B cell (primary cell): ENCODE measurements at regions not wholly inside any gene's neighbourhood (a gene's known extent, or its start where the extent isn't known, plus 50 kb on each side); places are given as distances from the start of the nearest gene placed in this dataset.

Experiments
- ATAC-seq: fragments of 200-7000 bp; cut with Tn5 transposase; one replicate; pipeline ENCODE4 v1.10.0; 2021; ENCODE audit warnings: low read depth, mild to moderate bottlenecking, moderate number of reproducible peaks, moderate library complexity
- CTCF ChIA-PET: fragments of 350-600 bp; sonication (Branson Sonifier 250); formaldehyde crosslinking; loops from one replicate; lab custom pipeline; 2021; ENCODE audit warnings: antibody characterized with exemption, inconsistent platforms; lab: Charles Lee
- POLR2A ChIA-PET: fragments of 350-600 bp; sonication (Branson Sonifier 250); formaldehyde crosslinking; loops from one replicate; lab custom pipeline; 2021; ENCODE audit warnings: antibody characterized with exemption; lab: Charles Lee
- DNase-seq: peaks from one replicate; pipeline ENCODE4 v3.0.0; 2013
- H2AFZ ChIP-seq: 2 replicates; pipeline ENCODE4 v1.6.1; 2012; ENCODE audit warnings: mild to moderate bottlenecking, low read depth, low read length; ENCODE audit not compliant: insufficient read depth, poor library complexity, severe bottlenecking
- H3K27ac ChIP-seq, 2 donors: 1 replicate in 1 of 2; 2 replicates in 1 of 2; pipeline ENCODE4 v1.5.1; 2012 to 2013; ENCODE audit warnings: low read length in 2 of 2, mild to moderate bottlenecking in 2 of 2, moderate library complexity in 1 of 2
- H3K27me3 ChIP-seq, 4 experiments: fragments of 200-600 bp in 1 of 4; sonication (generic) in 1 of 4; replicated peaks in 1 of 4; 1 replicate in 2 of 4; 2 replicates in 2 of 4; pipeline versions ENCODE4 v1.6.1 to v1.7.0; 2013 to 2016; ENCODE audit warnings: low read length in 3 of 4, mild to moderate bottlenecking in 2 of 4, mixed read lengths in 1 of 4, moderate library complexity in 1 of 4; ENCODE audit not compliant: insufficient read depth in 4 of 4, control insufficient read depth in 3 of 4; ENCODE audit errors: control extremely low read depth in 1 of 4
- H3K36me3 ChIP-seq, 2 experiments: replicated peaks in 1 of 2; 1 replicate in 1 of 2; 2 replicates in 1 of 2; pipeline versions ENCODE4 v1.6.1 to v1.7.1; 2013; ENCODE audit warnings: low read length in 1 of 2; ENCODE audit not compliant: insufficient read depth in 2 of 2, control insufficient read depth in 1 of 2; ENCODE audit errors: control extremely low read depth in 1 of 2, extremely low read depth in 1 of 2
- H3K4me1 ChIP-seq, 2 donors: fragments of 200-600 bp in 1 of 2; sonication (generic) in 1 of 2; 1 replicate in 1 of 2; 2 replicates in 1 of 2; pipeline versions ENCODE4 v1.5.1 to v1.6.1; 2013 to 2017; ENCODE audit warnings: low read length in 2 of 2; ENCODE audit not compliant: control insufficient read depth in 2 of 2, insufficient read depth in 2 of 2
- H3K4me2 ChIP-seq: replicated peaks from 2 replicates; pipeline ENCODE3; 2012; ENCODE audit warnings: mild to moderate bottlenecking, low read depth, low read length; ENCODE audit not compliant: poor library complexity, severe bottlenecking
- H3K4me3 ChIP-seq, 5 experiments: fragments of 200-600 bp in 1 of 5; sonication (generic) in 1 of 5; 1 replicate in 3 of 5; 2 replicates in 2 of 5; pipeline versions ENCODE4 v1.5.1 to v1.7.0; 2011 to 2016; ENCODE audit warnings: low read length in 4 of 5, mild to moderate bottlenecking in 4 of 5, low read depth in 2 of 5, control low read depth in 1 of 5, moderate library complexity in 1 of 5; ENCODE audit not compliant: insufficient read depth in 1 of 5; ENCODE audit errors: control extremely low read depth in 1 of 5, extremely low read depth in 1 of 5
- H3K79me2 ChIP-seq: fragments of 200-600 bp; sonication (generic); one replicate; pipeline ENCODE4 v1.6.0; 2016; ENCODE audit warnings: low read length; ENCODE audit not compliant: control insufficient read depth, insufficient read depth
- H3K9ac ChIP-seq: fragments of 200-600 bp; sonication (generic); 2 replicates; pipeline ENCODE4 v1.6.1; 2017; ENCODE audit warnings: mild to moderate bottlenecking, low read length, moderate library complexity
- H3K9me3 ChIP-seq, 3 donors: one replicate each; pipeline versions ENCODE4 v1.6.1 to v1.7.1; 2013; ENCODE audit warnings: low read length in 2 of 3; ENCODE audit not compliant: control insufficient read depth in 2 of 3, insufficient read depth in 1 of 3; ENCODE audit errors: control extremely low read depth in 1 of 3
- H4K20me1 ChIP-seq: 2 replicates; pipeline ENCODE4 v1.6.0; 2012; ENCODE audit warnings: mild to moderate bottlenecking, low read length; ENCODE audit not compliant: insufficient read depth, control insufficient read depth, poor library complexity, severe bottlenecking
- H3K27ac Mint-ChIP-seq: one replicate; pipeline ENCODE4 v1.8.0; 2021; ENCODE audit warnings: mixed read lengths
- H3K27me3 Mint-ChIP-seq: one replicate; pipeline ENCODE4 v1.8.0; 2021; ENCODE audit warnings: mixed read lengths
- H3K4me1 Mint-ChIP-seq: one replicate; pipeline ENCODE4 v1.8.0; 2021; ENCODE audit warnings: mixed read lengths
- H3K4me3 Mint-ChIP-seq: one replicate; pipeline ENCODE4 v1.8.0; 2021; ENCODE audit warnings: mixed read lengths
- H3K9me3 Mint-ChIP-seq: one replicate; pipeline ENCODE4 v1.8.0; 2022; ENCODE audit warnings: mixed read lengths; ENCODE audit not compliant: insufficient read depth
- EZH2 ChIP-seq: IDR thresholded peaks from 2 replicates; pipeline ENCODE4 v1.6.1; 2012; ENCODE audit warnings: borderline replicate concordance, low read depth, mild to moderate bottlenecking, moderate library complexity, low read length; ENCODE audit not compliant: insufficient read depth, poor library complexity, severe bottlenecking
- WGBS: methylation state at CpG from one replicate; pipeline ENCODE4 v1.1.5; 2013; ENCODE audit warnings: missing lambda C conversion rate; ENCODE audit not compliant: insufficient coverage; 5-methylcytosine and 5-hydroxymethylcytosine counted together
- intact Hi-C: fragments of 100-400 bp; cut with micrococcal nuclease; formaldehyde crosslinking; loops from one replicate; pipeline ENCODE4 v1.10.0; 2022
- TF ChIP-seq, protein P1 (sequence below): fragments of 200-600 bp; IDR thresholded peaks from one replicate; pipeline ENCODE4 v1.8.0; 2022; ENCODE audit warnings: antibody characterized with exemption, mild to moderate bottlenecking

DNA sequence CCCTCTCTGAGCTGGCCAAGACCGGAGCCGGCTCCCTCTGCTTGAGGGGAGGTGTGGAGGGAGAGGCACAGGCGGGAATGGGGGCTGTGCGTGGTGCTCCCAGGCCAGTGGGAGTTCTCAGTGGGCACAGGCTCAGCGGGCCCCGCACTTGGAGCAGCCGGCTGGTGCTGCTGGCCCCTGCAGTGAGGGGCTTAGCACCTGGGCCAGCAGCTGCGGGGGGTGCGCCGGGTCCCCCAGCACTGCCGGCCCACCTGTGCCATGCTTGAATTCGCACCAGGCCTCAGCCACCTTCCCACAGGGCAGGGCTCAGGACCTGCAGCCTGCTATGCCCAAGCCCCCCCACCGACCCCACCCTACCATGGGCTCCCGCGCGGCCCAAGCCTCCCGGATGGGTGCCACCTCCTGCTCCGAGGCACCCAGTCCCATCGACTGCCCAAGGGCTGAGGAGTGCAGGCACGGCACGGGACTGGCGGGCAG lies 602.5 kb downstream of the KCTD8 start:
- ATAC-seq: no peak
- Mint-ChIP-seq H3K4me1 (no peaks in the 10 kb centered on the region), H3K9me3 (no peaks in the 10 kb centered on the region), H3K27me3 (no peaks in the 10 kb centered on the region), H3K27ac (no peak overlapping the region), H3K4me3 (no peak overlapping the region)
- Histone ChIP-seq H3K4me1 (no peaks in the 10 kb centered on the region), H3K36me3 (no peaks in the 10 kb centered on the region), H3K27ac (no peak overlapping the region), H2AFZ (no peak overlapping the region), H3K4me2 (no peak overlapping the region), H3K27me3 (no peaks in the 10 kb centered on the region), H3K4me3 (no peak overlapping the region), H4K20me1 (no peaks in the 10 kb centered on the region), H3K9ac (no peak overlapping the region), H3K9me3 (peaks cover 0 to 7% (median 0%) of the 10 kb centered on the region in 3 donors), H3K79me2 (no peaks in the 10 kb centered on the region)
- CTCF ChIA-PET: no interaction called here
- DNase-seq: no peak
- intact Hi-C loops: no loop called here
- no peak for TF ChIP-seq EZH2
- TF ChIP-seq, protein P1, sequence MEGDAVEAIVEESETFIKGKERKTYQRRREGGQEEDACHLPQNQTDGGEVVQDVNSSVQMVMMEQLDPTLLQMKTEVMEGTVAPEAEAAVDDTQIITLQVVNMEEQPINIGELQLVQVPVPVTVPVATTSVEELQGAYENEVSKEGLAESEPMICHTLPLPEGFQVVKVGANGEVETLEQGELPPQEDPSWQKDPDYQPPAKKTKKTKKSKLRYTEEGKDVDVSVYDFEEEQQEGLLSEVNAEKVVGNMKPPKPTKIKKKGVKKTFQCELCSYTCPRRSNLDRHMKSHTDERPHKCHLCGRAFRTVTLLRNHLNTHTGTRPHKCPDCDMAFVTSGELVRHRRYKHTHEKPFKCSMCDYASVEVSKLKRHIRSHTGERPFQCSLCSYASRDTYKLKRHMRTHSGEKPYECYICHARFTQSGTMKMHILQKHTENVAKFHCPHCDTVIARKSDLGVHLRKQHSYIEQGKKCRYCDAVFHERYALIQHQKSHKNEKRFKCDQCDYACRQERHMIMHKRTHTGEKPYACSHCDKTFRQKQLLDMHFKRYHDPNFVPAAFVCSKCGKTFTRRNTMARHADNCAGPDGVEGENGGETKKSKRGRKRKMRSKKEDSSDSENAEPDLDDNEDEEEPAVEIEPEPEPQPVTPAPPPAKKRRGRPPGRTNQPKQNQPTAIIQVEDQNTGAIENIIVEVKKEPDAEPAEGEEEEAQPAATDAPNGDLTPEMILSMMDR: no peak
- WGBS: 95% methylated on average over 22 of the region's 22 CpGs
- POLR2A ChIA-PET: no interaction called here

DNA sequence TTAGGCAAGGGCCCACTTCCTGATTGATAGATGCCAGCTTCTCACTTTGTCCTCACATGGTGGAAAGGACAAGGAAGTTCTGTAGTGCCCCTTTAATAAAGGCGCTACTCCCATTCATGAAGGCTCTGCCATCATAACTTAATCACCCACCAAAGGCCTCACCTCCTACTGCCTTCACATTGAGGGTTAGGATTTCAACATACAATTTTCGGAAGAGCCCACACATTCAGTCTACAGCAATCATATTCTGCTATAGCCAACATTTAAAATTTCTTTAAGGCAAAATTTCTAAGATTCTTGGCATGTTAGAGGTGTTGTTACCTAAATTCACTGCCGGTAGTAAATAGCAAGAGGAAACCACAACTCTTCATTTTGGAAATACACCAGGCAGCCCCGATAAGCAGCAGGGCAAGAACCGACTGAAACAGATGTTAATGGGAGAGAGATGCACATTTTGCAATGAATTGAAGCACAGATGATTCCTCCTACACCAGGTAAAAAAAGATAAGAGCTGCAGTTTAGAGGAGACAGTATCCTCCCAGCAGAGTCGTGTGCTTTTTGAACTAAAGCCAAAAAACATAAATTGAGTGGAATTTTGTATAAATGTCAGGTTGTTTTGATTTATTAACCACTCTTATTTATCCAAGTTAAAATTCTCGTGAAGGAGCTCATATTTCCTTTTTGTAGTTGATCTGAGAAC lies 594.9 kb downstream of the KCTD8 start:
- Mint-ChIP-seq H3K4me3 (no peak overlapping the region), H3K27me3 (no peaks in the 10 kb centered on the region), H3K4me1 (no peaks in the 10 kb centered on the region), H3K9me3 (no peaks in the 10 kb centered on the region), H3K27ac (no peak overlapping the region)
- H3K27ac ChIP-seq: no peak overlapping the region
- no peak overlapping the region for H3K4me3 ChIP-seq
- 73% methylated on average over 3 of the region's 7 CpGs for WGBS
- H4K20me1 ChIP-seq: no peaks in the 10 kb centered on the region
- no peak for TF ChIP-seq EZH2
- TF ChIP-seq, protein P1: no peak
- H3K36me3 ChIP-seq: no peaks in the 10 kb centered on the region
- intact Hi-C loops: no loop called here
- no peaks in the 10 kb centered on the region for H3K9me3 ChIP-seq
- H3K9ac ChIP-seq: no peak overlapping the region
- no peaks in the 10 kb centered on the region for H3K79me2 ChIP-seq
- DNase-seq: no peak
- no peak overlapping the region for H2AFZ ChIP-seq
- ATAC-seq: no peak
- CTCF ChIA-PET: no interaction called here
- H3K27me3 ChIP-seq: no peaks in the 10 kb centered on the region
- no peaks in the 10 kb centered on the region for H3K4me1 ChIP-seq
- POLR2A ChIA-PET: no interaction called here
- H3K4me2 ChIP-seq: no peak overlapping the region
